ENCODE measurements at regions not wholly inside any gene's neighbourhood (a gene's known extent, or its start where the extent isn't known, plus 50 kb on each side); places are given as distances from the start of the nearest gene placed in this dataset.
"Not testable (repeated sequence)": the region's sequence is repeated elsewhere in the genome, so short reads cannot be mapped to it uniquely, and the experiment has no call there.

GRCh38 chr2:242046206-242046826 lies 176.8 kb downstream of the RTP5 start:
- H3K36me3 ChIP-seq: no peaks in the 10 kb centered on the region
- no peaks in the 10 kb centered on the region for H3K9me3 ChIP-seq
- H3K27ac ChIP-seq: no peak overlapping the region
- H3K4me1 ChIP-seq: no peaks in the 10 kb centered on the region
- peak in 1 of 2 donors; percentile 8 for DNase-seq (ENCODE audit: low spot score in 2 of 2)
- H3K4me3 ChIP-seq: no peak overlapping the region
- WGBS: 32% methylated on average over 13 of the region's 38 CpGs
- TF ChIP-seq EP300 (IDR thresholded peaks at IDR 0.05) (no peak), CTCF (IDR thresholded peaks at IDR 0.05) (no peak), POLR2A (IDR thresholded peaks at IDR 0.05) (no peak), POLR2AphosphoS5 (IDR thresholded peaks at IDR 0.05) (no peak)
- H3K27me3 ChIP-seq: peaks cover 59% of the 10 kb centered on the region

GRCh38 chr2:242047963-242048362 lies 178.4 kb downstream of the RTP5 start:
- TF ChIP-seq EP300 (IDR thresholded peaks at IDR 0.05): no peak
- TF ChIP-seq CTCF (IDR thresholded peaks at IDR 0.05): no peak
- Histone ChIP-seq H3K27me3 (peaks cover 45% of the 10 kb centered on the region), H3K36me3 (no peaks in the 10 kb centered on the region), H3K27ac (no peak overlapping the region), H3K4me1 (no peaks in the 10 kb centered on the region), H3K4me3 (no peak overlapping the region), H3K9me3 (no peaks in the 10 kb centered on the region)
- peak in 1 of 2 donors; percentile 59 for DNase-seq (ENCODE audit: low spot score in 2 of 2)
- 84% methylated on average over 12 of the region's 12 CpGs for WGBS

DNA sequence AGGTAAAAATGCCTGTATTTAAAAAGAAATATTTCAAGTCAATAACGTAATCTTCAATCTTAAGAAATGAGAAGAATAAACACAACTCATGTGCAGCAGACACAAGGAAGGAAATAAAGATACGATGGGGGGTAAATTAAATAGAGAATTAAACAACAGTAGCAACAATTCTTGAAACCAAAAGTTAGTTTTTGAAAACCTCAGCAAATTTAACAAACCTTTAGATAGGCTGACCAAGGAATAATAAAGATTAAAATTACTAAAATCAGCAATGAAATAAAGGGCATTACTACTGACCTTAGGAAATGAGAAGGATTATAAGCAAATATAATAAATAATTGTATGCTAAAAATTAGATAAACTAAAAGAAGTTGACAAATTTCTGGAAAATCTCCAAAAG lies 178.9 kb downstream of the RTP5 start:
- H3K27me3 ChIP-seq: peaks cover 41% of the 10 kb centered on the region
- no peaks in the 10 kb centered on the region for H3K36me3 ChIP-seq
- no peak for DNase-seq (ENCODE audit: low spot score in 2 of 2)
- H3K4me1 ChIP-seq: no peaks in the 10 kb centered on the region
- WGBS: 93% methylated on average over 2 of the region's 2 CpGs
- no peaks in the 10 kb centered on the region for H3K9me3 ChIP-seq
- TF ChIP-seq POLR2AphosphoS5 (IDR thresholded peaks at IDR 0.05): no peak
- no peak for TF ChIP-seq POLR2A (IDR thresholded peaks at IDR 0.05)
- no peak for TF ChIP-seq CTCF (IDR thresholded peaks at IDR 0.05)
- no peak for TF ChIP-seq EP300 (IDR thresholded peaks at IDR 0.05)
- no peak overlapping the region for H3K27ac ChIP-seq
- no peak overlapping the region for H3K4me3 ChIP-seq

DNA sequence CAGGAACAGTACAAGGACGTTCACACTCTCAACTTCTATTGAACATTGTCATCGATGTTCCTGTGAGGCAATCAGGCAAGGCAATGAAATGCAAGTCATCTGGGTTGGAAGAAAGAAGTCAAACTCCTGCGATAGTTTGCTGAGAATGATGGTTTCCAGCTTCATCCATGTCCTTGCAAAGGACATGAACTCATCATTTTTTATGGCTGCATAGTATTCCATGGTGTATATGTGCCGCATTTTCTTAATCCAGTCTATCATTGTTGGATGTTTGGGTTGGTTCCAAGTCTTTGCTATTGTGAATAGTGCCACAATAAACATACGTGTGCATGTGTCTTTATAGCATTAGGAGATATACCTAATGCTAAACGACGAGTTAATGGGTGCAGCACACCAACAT lies 180.0 kb downstream of the RTP5 start:
- H3K27ac ChIP-seq; H3K4me1 ChIP-seq; H3K36me3 ChIP-seq; H3K9me3 ChIP-seq; DNase-seq (ENCODE audit: low spot score in 2 of 2); H3K4me3 ChIP-seq: not testable (repeated sequence)
- 94% methylated on average over 7 of the region's 7 CpGs for WGBS
- H3K27me3 ChIP-seq: peaks cover 35% of the 10 kb centered on the region

GRCh38 chr2:242051463-242051862 lies 181.9 kb downstream of the RTP5 start:
- Histone ChIP-seq H3K36me3 (no peaks in the 10 kb centered on the region), H3K4me1 (no peaks in the 10 kb centered on the region), H3K9me3 (no peaks in the 10 kb centered on the region), H3K4me3 (no peak overlapping the region), H3K27ac (no peak overlapping the region), H3K27me3 (peaks cover 29% of the 10 kb centered on the region)
- DNase-seq (ENCODE audit: low spot score in 2 of 2): no peak
- WGBS: 36% methylated on average over 1 of the region's 1 CpG
- TF ChIP-seq EP300 (IDR thresholded peaks at IDR 0.05) (no peak), CTCF (IDR thresholded peaks at IDR 0.05) (no peak), POLR2AphosphoS5 (IDR thresholded peaks at IDR 0.05) (no peak), POLR2A (IDR thresholded peaks at IDR 0.05) (no peak)

DNA sequence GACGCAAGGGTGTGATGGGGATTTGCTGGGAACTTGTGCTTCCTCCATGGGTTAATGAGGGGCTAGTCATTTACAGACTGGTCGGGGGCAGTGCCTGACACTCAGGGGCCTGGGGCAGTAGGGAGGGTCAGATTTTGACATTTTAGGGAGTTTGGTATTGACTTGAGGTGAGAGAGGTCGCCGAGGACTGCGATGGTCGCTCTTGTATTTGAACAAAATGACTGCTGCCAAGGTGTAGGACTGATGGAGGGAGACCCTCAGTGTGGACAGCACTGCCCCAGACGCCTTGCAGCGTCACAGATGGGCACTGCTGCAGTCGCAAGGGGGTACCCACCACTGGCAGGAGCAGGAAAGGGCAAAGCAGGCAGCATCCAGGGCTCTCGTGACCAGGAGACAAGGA lies 182.9 kb downstream of the RTP5 start:
- DNase-seq (ENCODE audit: low spot score in 2 of 2): peak in 1 of 2 donors; percentile 47
- H3K27me3 ChIP-seq: peaks cover 34% of the 10 kb centered on the region

More for the DNA sequence above, 182.9 kb downstream of the RTP5 start:
- Histone ChIP-seq H3K9me3 (no peaks in the 10 kb centered on the region), H3K4me1 (no peaks in the 10 kb centered on the region), H3K27ac (no peak overlapping the region), H3K36me3 (no peaks in the 10 kb centered on the region), H3K4me3 (no peak overlapping the region)
- 85% methylated on average over 10 of the region's 10 CpGs for WGBS
- TF ChIP-seq CTCF (IDR thresholded peaks at IDR 0.05): no peak
- no peak for TF ChIP-seq POLR2AphosphoS5 (IDR thresholded peaks at IDR 0.05)
- no peak for TF ChIP-seq EP300 (IDR thresholded peaks at IDR 0.05)
- TF ChIP-seq POLR2A (IDR thresholded peaks at IDR 0.05): no peak

Data from suprapubic skin (tissue), 4 donors.